DOHH2 (cell line): ENCODE measurements at regions not wholly inside any gene's neighbourhood (a gene's known extent, or its start where the extent isn't known, plus 50 kb on each side); places are given as distances from the start of the nearest gene placed in this dataset.

Experiments
- EZH2phosphoT487 ChIP-seq: fragments of 200-600 bp; sonication (generic); IDR thresholded peaks from 2 replicates; pipeline ENCODE4 v1.6.1; 2017; ENCODE audit warnings: borderline replicate concordance, mild to moderate bottlenecking, antibody characterized with exemption, low read length, moderate library complexity, mixed read lengths
- TF ChIP-seq, protein P1 (sequence below): fragments of 200-600 bp; sonication (generic); IDR thresholded peaks from one replicate; pipeline ENCODE4 v1.5.1; 2014; ENCODE audit warnings: antibody characterized with exemption, mild to moderate bottlenecking, low read depth, low read length; ENCODE audit not compliant: poor library complexity, severe bottlenecking

DNA sequence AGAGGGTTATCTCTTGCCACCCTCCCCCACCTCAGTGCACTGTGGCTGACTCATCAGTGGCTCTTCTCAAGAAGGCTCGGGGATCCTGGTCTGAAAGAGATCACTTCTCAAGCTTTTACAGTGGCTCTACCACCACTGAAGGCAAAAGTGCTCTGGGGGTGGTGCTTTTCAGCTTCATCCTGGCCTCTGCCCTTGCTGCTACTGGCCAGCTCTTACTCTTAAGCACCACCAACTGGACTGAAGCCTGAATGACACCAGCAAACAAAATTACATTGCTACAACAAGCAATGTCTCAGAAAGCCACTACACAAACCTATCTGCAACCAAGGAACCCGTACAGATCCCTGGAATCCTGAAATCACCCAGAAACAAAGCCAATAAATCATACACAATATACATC, 402.1 kb downstream of the EPHA7 start:
- TF ChIP-seq EZH2phosphoT487 = no peak
- TF ChIP-seq, protein P1, sequence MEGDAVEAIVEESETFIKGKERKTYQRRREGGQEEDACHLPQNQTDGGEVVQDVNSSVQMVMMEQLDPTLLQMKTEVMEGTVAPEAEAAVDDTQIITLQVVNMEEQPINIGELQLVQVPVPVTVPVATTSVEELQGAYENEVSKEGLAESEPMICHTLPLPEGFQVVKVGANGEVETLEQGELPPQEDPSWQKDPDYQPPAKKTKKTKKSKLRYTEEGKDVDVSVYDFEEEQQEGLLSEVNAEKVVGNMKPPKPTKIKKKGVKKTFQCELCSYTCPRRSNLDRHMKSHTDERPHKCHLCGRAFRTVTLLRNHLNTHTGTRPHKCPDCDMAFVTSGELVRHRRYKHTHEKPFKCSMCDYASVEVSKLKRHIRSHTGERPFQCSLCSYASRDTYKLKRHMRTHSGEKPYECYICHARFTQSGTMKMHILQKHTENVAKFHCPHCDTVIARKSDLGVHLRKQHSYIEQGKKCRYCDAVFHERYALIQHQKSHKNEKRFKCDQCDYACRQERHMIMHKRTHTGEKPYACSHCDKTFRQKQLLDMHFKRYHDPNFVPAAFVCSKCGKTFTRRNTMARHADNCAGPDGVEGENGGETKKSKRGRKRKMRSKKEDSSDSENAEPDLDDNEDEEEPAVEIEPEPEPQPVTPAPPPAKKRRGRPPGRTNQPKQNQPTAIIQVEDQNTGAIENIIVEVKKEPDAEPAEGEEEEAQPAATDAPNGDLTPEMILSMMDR = no peak
